Fibroblast of villous mesenchyme (primary cell): ENCODE measurements at regions not wholly inside any gene's neighbourhood (a gene's known extent, or its start where the extent isn't known, plus 50 kb on each side); places are given as distances from the start of the nearest gene placed in this dataset.

Experiments
- DNase-seq: peaks from one replicate; pipeline ENCODE4 v3.0.0-alpha.2; 2010; ENCODE audit warnings: low read depth
- H3K4me3 ChIP-seq: 2 replicates; pipeline ENCODE4 v1.5.1; 2011; ENCODE audit warnings: low read depth, mild to moderate bottlenecking, low read length
- TF ChIP-seq, protein P1 (sequence below): IDR thresholded peaks from 2 replicates; pipeline ENCODE4 v1.5.1; 2012; ENCODE audit warnings: low read depth, mild to moderate bottlenecking, low read length; ENCODE audit not compliant: insufficient read depth

DNA sequence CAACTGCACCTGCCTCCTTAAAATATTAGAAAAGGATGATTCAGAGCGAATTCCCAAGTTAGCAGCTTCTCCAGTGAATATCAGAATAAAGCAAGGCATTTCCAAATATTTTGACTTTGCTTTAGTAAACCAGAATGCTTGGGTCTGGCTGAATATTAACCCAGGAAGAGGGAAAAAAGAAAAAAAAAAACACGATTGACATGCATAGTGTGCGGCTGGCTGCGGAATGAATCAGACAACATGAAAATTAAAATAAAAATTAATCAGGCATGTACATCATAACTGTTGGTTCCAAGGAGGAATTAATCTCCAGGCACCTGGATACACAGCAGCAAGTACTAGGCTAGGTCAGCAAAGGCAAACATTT lies 105.8 kb upstream of the NCKAP5 start:
- no peak for DNase-seq
- TF ChIP-seq, protein P1, sequence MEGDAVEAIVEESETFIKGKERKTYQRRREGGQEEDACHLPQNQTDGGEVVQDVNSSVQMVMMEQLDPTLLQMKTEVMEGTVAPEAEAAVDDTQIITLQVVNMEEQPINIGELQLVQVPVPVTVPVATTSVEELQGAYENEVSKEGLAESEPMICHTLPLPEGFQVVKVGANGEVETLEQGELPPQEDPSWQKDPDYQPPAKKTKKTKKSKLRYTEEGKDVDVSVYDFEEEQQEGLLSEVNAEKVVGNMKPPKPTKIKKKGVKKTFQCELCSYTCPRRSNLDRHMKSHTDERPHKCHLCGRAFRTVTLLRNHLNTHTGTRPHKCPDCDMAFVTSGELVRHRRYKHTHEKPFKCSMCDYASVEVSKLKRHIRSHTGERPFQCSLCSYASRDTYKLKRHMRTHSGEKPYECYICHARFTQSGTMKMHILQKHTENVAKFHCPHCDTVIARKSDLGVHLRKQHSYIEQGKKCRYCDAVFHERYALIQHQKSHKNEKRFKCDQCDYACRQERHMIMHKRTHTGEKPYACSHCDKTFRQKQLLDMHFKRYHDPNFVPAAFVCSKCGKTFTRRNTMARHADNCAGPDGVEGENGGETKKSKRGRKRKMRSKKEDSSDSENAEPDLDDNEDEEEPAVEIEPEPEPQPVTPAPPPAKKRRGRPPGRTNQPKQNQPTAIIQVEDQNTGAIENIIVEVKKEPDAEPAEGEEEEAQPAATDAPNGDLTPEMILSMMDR, result no peak
- H3K4me3 ChIP-seq, result no peak overlapping the region

DNA sequence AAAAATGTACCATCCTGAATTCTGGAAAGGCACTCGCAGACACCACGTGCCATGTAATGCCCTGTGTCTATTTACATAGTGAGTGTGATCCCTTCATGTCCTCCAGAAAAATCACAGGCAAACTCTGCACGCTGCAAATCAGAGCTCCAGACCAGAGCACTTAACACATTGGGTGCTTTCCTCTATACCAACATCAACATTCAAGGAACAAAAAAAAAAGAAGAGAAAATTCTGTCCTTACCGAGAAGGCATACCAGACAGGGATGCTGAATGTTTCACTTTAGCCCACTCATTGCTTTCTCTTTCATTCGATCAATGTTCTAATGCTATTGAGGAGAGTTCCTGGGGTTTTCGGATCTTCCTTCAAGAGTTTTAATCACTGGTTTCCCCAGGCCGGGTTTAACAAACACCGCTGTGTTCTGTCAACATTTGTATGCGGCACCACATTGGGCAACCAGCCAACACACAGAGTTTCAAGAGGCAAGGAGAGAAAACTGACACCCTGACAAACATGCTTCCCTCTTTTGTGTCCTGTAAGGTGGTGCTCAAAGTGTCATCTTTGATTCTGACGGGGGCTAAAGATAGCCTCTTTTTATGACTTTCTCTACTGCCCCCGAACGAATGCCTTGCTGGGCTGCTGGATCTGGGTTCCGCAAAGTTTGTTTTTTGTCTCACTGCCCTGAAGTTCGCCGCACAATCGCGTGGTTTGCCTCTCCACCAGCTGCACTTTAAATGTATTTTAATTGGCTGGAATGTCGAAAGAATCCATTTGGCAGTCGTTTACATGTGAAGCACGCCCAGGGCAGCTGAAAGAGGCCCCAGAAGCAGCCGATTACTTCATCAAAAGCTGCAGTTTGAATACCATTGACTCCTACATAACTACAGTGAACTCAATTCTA lies 106.4 kb upstream of the NCKAP5 start:
- peak overlapping the region; percentile 43 for H3K4me3 ChIP-seq
- peak; percentile 74 for DNase-seq
- TF ChIP-seq, protein P1, result no peak

DNA sequence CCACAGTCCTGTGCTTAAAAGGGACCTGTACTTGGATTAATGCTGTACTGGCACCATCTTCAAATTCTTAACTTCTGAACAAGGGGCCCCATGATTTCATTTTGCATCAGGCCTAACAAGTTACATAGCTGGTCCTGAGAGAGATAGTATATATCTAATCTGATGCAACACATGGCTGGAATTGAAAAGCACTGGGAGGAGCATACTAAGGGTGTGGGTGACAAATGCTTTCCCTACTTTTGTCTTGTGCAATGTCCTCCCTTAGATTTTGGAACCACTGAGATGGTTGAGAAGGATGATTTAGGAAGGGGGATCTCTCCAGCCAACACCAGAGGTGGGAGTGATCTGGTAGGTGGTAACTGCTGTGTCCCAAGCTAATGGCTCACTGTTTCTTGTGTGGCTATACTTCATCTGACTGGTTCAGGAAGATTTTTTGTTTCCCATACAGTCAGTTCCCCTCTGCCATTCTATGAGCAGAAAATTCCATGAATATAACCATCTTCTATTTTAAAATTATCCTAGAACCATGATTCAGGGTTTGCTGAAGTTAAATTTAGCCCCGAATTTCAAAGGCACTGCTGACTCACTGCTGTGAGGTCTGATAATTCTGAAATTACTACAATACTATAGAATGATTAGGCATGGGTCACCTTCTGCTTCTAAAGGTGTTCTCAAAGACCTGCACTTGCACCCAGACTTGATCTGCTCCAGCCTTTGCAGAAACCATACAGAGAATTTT lies 108.3 kb upstream of the NCKAP5 start:
- DNase-seq, result peak; percentile 23
- TF ChIP-seq, protein P1, result no peak
- H3K4me3 ChIP-seq, result no peak overlapping the region

DNA sequence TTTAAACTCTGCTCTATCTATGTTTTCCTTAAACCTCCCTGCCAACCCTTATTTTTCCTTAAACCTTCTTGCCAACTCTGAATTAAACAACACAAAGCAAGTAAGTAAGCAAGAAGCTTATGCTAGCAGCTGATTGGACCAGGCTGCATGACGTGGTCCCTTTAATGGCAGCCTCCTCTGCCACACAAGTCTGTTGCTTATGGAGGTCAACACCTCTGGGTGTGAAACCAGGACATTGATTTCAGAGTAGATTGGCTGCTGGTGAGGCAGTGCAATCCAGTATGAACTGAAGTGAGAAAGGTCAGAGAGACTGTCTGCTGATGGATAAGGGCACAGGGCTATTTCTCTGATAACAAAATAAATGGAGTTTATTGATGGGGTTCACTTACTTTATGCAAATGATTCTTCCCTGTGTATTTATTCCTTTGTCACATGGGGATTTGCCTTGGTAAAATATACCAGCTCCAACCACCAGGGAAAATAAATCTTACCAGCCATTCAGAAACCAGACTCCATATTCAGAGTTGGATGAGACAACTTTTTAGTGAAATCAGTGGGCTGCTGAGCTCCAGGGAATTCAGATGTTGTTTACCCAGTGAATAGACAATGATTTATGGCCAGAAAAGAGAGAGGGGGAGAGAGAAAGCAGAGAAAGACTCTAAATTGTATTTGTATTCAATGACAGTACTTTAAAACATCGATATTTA lies 112.2 kb upstream of the NCKAP5 start:
- TF ChIP-seq, protein P1, result no peak
- no peak overlapping the region for H3K4me3 ChIP-seq
- no peak for DNase-seq

DNA sequence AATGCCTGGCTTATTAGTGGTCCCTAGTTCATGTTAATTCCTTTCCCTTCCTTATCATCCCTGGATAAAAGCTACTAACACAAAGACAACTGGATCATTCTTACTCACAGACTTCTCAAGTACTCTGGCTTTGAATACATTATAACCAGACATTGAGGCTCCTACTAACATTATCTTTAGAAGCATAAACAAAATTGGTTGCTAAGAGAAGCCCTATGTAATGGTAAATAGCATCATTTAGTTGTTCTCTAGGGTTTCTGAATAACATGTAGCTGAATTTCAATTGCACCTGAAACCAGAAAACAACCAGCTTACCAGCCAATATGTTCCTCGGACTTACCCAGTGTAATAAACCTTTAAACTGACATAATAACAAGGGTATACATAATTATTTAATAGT lies 114.1 kb upstream of the NCKAP5 start:
- H3K4me3 ChIP-seq, result no peak overlapping the region
- DNase-seq, result no peak
- TF ChIP-seq, protein P1, result no peak

DNA sequence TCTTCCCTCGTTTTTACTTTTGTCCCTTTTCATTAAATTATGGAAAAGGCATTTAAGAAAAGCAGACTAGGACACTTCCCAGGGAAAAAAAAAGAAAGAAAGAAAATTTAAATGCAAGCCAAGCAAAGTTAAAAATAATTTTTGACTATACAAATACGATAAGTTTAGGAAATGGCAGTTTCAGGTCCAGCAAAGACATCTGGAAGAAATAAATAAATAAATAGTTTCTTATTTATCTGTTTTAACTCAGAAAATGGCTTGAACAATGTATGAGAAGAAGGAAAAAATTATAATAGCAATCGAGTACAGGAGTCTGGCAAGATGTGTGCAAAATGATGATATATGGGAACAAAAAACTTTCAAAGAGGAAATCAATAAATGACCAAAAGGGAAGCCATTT lies 114.6 kb upstream of the NCKAP5 start:
- TF ChIP-seq, protein P1, result no peak
- H3K4me3 ChIP-seq, result no peak overlapping the region
- no peak for DNase-seq
